ENCODE measurements at regions not wholly inside any gene's neighbourhood (a gene's known extent, or its start where the extent isn't known, plus 50 kb on each side); places are given as distances from the start of the nearest gene placed in this dataset.
"Not testable (repeated sequence)": the region's sequence is repeated elsewhere in the genome, so short reads cannot be mapped to it uniquely, and the experiment has no call there.

DNA sequence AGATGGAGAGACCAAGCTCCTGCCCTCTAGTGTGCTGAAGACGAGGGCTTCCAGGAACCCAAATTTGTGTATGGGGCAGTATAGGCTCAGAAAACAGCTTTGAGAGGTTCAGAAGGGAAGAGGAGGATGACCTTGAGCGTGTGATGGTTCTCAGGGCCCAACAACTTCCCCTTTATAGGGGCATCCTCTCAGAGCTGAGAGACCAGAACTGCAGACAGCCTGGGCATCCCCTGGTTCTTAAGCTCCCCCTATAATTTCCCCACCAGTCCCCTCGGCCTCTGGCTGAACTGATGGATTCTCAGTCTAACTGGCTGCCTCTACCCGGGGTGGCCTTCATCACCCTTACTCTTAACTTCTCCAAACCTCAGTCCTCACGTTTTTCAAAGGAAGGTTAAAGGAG lies 167.5 kb downstream of the URI1 start:
- no peaks in the 10 kb centered on the region for H3K36me3 ChIP-seq (ENCODE audit: control insufficient read depth, insufficient read depth, low read length)
- H3K4me3 ChIP-seq (ENCODE audit: low read length) = no peak overlapping the region
- H3K9ac ChIP-seq (ENCODE audit: low read length) = no peak overlapping the region
- H3K9me3 ChIP-seq (ENCODE audit: control insufficient read depth, low read length) = no peaks in the 10 kb centered on the region
- H3K27me3 ChIP-seq (ENCODE audit: control insufficient read depth, insufficient read depth, low read length) = no peaks in the 10 kb centered on the region
- no peaks in the 10 kb centered on the region for H3K4me1 ChIP-seq (ENCODE audit: control insufficient read depth, insufficient read depth, low read length)

- no peaks in the 10 kb centered on the region for H3K27me3 ChIP-seq (ENCODE audit: control insufficient read depth, insufficient read depth, low read length)
- no peak overlapping the region for H3K9ac ChIP-seq (ENCODE audit: low read length)
- H3K4me3 ChIP-seq (ENCODE audit: low read length) = no peak overlapping the region
- no peaks in the 10 kb centered on the region for H3K36me3 ChIP-seq (ENCODE audit: control insufficient read depth, insufficient read depth, low read length)
- no peaks in the 10 kb centered on the region for H3K9me3 ChIP-seq (ENCODE audit: control insufficient read depth, low read length)
- no peaks in the 10 kb centered on the region for H3K4me1 ChIP-seq (ENCODE audit: control insufficient read depth, insufficient read depth, low read length)
Measured at GRCh38 chr19:30111021-30111855, 169.2 kb downstream of the URI1 start.

DNA sequence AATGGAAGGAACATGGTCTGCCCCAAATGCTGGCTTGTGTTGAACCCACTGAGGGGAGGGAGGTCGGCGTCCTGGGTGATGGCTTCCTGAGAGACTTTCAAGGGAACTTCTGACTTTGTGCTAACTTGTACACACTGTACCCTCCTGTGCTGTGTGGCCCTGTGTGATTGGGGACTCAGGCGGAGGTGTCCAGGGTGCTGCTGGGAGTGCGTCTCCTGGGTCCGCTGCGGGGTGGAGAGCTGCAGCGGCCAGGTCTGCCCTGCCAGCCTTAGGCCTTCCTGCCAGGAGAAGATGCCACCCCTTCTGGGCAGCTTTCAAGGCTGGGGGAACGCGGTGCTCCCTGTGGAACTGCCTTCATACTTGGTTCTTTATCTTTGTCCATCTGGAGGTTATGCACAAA lies 170.1 kb downstream of the URI1 start:
- Histone ChIP-seq H3K4me1 (ENCODE audit: control insufficient read depth, insufficient read depth, low read length) (no peaks in the 10 kb centered on the region), H3K27me3 (ENCODE audit: control insufficient read depth, insufficient read depth, low read length) (no peaks in the 10 kb centered on the region), H3K9ac (ENCODE audit: low read length) (no peak overlapping the region), H3K9me3 (ENCODE audit: control insufficient read depth, low read length) (no peaks in the 10 kb centered on the region), H3K36me3 (ENCODE audit: control insufficient read depth, insufficient read depth, low read length) (no peaks in the 10 kb centered on the region), H3K4me3 (ENCODE audit: low read length) (no peak overlapping the region)

DNA sequence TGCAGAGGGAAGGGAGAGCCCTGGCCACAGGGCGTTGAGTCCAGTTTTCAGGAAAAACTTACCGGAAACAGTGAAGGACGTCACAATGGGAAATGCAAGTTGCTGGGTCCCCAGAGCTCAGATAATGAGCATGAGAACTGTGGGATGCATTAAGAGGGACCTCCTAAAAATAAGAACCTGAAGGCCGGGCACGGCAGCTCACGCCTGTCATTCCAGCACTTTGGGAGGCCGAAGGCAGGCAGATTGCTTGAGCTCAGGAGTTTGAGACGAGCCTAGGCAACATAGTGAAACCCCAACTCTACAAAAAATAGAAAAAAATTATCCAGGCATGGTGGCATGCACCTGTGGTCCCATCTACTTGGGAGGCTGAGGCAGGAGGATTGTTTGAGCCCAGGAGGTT lies 170.6 kb downstream of the URI1 start:
- no peak overlapping the region for H3K9ac ChIP-seq (ENCODE audit: low read length)
- H3K4me3 ChIP-seq (ENCODE audit: low read length) = no peak overlapping the region

GRCh38 chr19:30113186-30113585 lies 171.1 kb downstream of the URI1 start:
- Histone ChIP-seq H3K4me1 (ENCODE audit: control insufficient read depth, insufficient read depth, low read length) (no peaks in the 10 kb centered on the region), H3K27me3 (ENCODE audit: control insufficient read depth, insufficient read depth, low read length) (no peaks in the 10 kb centered on the region), H3K9ac (ENCODE audit: low read length) (no peak overlapping the region), H3K9me3 (ENCODE audit: control insufficient read depth, low read length) (no peaks in the 10 kb centered on the region), H3K36me3 (ENCODE audit: control insufficient read depth, insufficient read depth, low read length) (no peaks in the 10 kb centered on the region), H3K4me3 (ENCODE audit: low read length) (no peak overlapping the region)

More for the DNA sequence above, 170.6 kb downstream of the URI1 start:
- Histone ChIP-seq H3K36me3 (ENCODE audit: control insufficient read depth, insufficient read depth, low read length) (no peaks in the 10 kb centered on the region), H3K27me3 (ENCODE audit: control insufficient read depth, insufficient read depth, low read length) (no peaks in the 10 kb centered on the region), H3K9me3 (ENCODE audit: control insufficient read depth, low read length) (no peaks in the 10 kb centered on the region), H3K4me1 (ENCODE audit: control insufficient read depth, insufficient read depth, low read length) (no peaks in the 10 kb centered on the region)

DNA sequence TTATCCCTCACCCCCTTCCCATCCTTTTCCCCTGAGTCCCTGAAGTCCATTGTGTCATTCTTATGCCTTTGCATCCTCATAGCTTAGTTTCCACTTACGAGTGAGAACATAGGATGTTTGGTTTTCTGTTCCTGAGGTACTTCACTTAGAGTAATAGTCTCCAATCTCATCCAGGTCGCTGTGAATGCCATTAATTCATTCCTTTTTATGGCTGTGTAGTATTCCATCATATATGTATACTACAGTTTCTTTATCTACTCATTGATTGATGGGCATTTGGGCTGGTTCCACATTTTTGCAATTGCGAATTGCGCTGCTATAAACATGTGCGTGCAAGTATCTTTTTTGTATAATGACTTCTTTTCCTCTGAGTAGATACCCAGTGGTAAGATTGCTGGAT lies 172.1 kb downstream of the URI1 start:
- H3K4me1 ChIP-seq (ENCODE audit: control insufficient read depth, insufficient read depth, low read length); H3K9ac ChIP-seq (ENCODE audit: low read length); H3K36me3 ChIP-seq (ENCODE audit: control insufficient read depth, insufficient read depth, low read length); H3K4me3 ChIP-seq (ENCODE audit: low read length); H3K27me3 ChIP-seq (ENCODE audit: control insufficient read depth, insufficient read depth, low read length); H3K9me3 ChIP-seq (ENCODE audit: control insufficient read depth, low read length): not testable (repeated sequence)

GRCh38 chr19:30115947-30116346 lies 173.9 kb downstream of the URI1 start:
- no peak overlapping the region for H3K4me3 ChIP-seq (ENCODE audit: low read length)
- no peak overlapping the region for H3K9ac ChIP-seq (ENCODE audit: low read length)
- H3K4me1 ChIP-seq (ENCODE audit: control insufficient read depth, insufficient read depth, low read length) = no peaks in the 10 kb centered on the region
- H3K36me3 ChIP-seq (ENCODE audit: control insufficient read depth, insufficient read depth, low read length) = no peaks in the 10 kb centered on the region
- peaks cover 3% of the 10 kb centered on the region for H3K27me3 ChIP-seq (ENCODE audit: control insufficient read depth, insufficient read depth, low read length)
- no peaks in the 10 kb centered on the region for H3K9me3 ChIP-seq (ENCODE audit: control insufficient read depth, low read length)

GRCh38 chr19:30116530-30116929 lies 174.5 kb downstream of the URI1 start:
- H3K4me3 ChIP-seq (ENCODE audit: low read length) = no peak overlapping the region
- no peaks in the 10 kb centered on the region for H3K36me3 ChIP-seq (ENCODE audit: control insufficient read depth, insufficient read depth, low read length)
- H3K4me1 ChIP-seq (ENCODE audit: control insufficient read depth, insufficient read depth, low read length) = no peaks in the 10 kb centered on the region
- H3K9me3 ChIP-seq (ENCODE audit: control insufficient read depth, low read length) = no peaks in the 10 kb centered on the region
- H3K27me3 ChIP-seq (ENCODE audit: control insufficient read depth, insufficient read depth, low read length) = peaks cover 3% of the 10 kb centered on the region
- no peak overlapping the region for H3K9ac ChIP-seq (ENCODE audit: low read length)

- Histone ChIP-seq H3K27me3 (ENCODE audit: control insufficient read depth, insufficient read depth, low read length) (peaks cover 3% of the 10 kb centered on the region), H3K4me1 (ENCODE audit: control insufficient read depth, insufficient read depth, low read length) (no peaks in the 10 kb centered on the region), H3K9ac (ENCODE audit: low read length) (no peak overlapping the region), H3K36me3 (ENCODE audit: control insufficient read depth, insufficient read depth, low read length) (no peaks in the 10 kb centered on the region), H3K9me3 (ENCODE audit: control insufficient read depth, low read length) (no peaks in the 10 kb centered on the region), H3K4me3 (ENCODE audit: low read length) (no peak overlapping the region)
Measured at GRCh38 chr19:30116984-30117555, 175.0 kb downstream of the URI1 start.

DNA sequence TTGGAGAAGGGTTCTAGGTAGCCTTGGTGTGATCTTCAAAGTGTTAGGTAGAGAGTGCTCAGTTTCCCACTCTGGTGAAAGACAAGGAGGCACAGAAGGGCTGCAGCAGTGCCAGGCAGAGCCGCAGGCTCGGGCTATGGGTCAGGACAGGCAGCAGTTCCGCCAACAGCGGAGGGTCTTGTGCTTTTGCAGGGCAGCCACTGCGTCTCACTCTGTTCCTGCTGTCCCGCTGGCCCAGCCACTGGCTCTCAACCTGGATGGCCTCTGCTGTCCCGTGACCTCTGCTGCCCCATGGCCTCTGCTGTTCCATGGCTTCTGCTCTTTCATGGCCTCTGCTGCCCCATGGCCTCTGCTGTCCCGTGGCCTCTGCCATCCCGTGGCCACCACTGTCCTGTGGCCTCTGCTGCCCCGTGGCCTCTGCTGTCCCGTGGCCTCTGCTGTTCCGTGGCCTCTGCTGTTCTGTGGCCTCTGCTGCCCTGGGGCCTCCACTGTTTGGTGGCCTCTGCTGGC lies 175.7 kb downstream of the URI1 start:
- H3K9ac ChIP-seq (ENCODE audit: low read length) = no peak overlapping the region
- no peak overlapping the region for H3K4me3 ChIP-seq (ENCODE audit: low read length)
- no peaks in the 10 kb centered on the region for H3K36me3 ChIP-seq (ENCODE audit: control insufficient read depth, insufficient read depth, low read length)
- H3K27me3 ChIP-seq (ENCODE audit: control insufficient read depth, insufficient read depth, low read length) = peaks cover 3% of the 10 kb centered on the region
- H3K4me1 ChIP-seq (ENCODE audit: control insufficient read depth, insufficient read depth, low read length) = no peaks in the 10 kb centered on the region
- no peaks in the 10 kb centered on the region for H3K9me3 ChIP-seq (ENCODE audit: control insufficient read depth, low read length)

GRCh38 chr19:30118221-30118620 lies 176.2 kb downstream of the URI1 start:
- Histone ChIP-seq H3K9me3 (ENCODE audit: control insufficient read depth, low read length) (no peaks in the 10 kb centered on the region), H3K4me1 (ENCODE audit: control insufficient read depth, insufficient read depth, low read length) (no peaks in the 10 kb centered on the region), H3K36me3 (ENCODE audit: control insufficient read depth, insufficient read depth, low read length) (no peaks in the 10 kb centered on the region), H3K9ac (ENCODE audit: low read length) (no peak overlapping the region), H3K4me3 (ENCODE audit: low read length) (no peak overlapping the region), H3K27me3 (ENCODE audit: control insufficient read depth, insufficient read depth, low read length) (peaks cover 3% of the 10 kb centered on the region)

DNA sequence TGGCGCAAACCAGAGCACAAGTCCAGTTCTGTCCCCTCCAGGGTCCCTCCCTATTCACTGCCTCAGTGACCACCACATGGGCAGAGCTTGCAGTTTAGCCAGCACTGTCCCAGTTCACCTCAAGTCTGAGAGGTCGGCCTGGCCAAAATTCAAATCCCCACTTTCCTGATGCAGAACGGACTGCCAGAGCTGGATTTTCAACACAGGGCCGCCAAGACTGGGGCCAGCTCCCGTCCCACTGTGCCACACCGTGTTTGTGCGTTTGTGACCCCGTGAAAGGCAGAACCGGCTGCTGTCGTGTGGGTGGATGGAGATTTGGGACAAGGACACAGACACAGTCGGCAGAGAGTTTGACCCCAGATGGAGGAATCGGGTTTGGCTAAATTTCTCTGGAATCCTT lies 176.7 kb downstream of the URI1 start:
- no peak overlapping the region for H3K9ac ChIP-seq (ENCODE audit: low read length)
- H3K4me1 ChIP-seq (ENCODE audit: control insufficient read depth, insufficient read depth, low read length) = no peaks in the 10 kb centered on the region
- no peak overlapping the region for H3K4me3 ChIP-seq (ENCODE audit: low read length)
- no peaks in the 10 kb centered on the region for H3K36me3 ChIP-seq (ENCODE audit: control insufficient read depth, insufficient read depth, low read length)
- no peaks in the 10 kb centered on the region for H3K9me3 ChIP-seq (ENCODE audit: control insufficient read depth, low read length)
- peaks cover 3% of the 10 kb centered on the region for H3K27me3 ChIP-seq (ENCODE audit: control insufficient read depth, insufficient read depth, low read length)

Data from mucosa of stomach (tissue), 1 donor.